DND-41 (cell line): ENCODE measurements at regions not wholly inside any gene's neighbourhood (a gene's known extent, or its start where the extent isn't known, plus 50 kb on each side); places are given as distances from the start of the nearest gene placed in this dataset.

ENCODE experiments used
- ATAC-seq: fragments of 200-7000 bp; cut with Tn5 transposase; 3 replicates; pipeline ENCODE4 v1.9.1; 2021; ENCODE audit warnings: low read depth; ENCODE audit not compliant: insufficient read depth
- DNase-seq: peaks from one replicate; pipeline ENCODE4 v3.0.0-alpha.2; 2020
- H2AFZ ChIP-seq: 2 replicates; pipeline ENCODE4 v1.6.0; 2012; ENCODE audit warnings: low read depth, low read length
- H3K27ac ChIP-seq: 2 replicates; pipeline ENCODE4 v1.5.1; 2012; ENCODE audit warnings: low read length, inconsistent platforms
- H3K27me3 ChIP-seq: fragments of 200-600 bp; sonication (generic); 2 replicates; pipeline ENCODE4 v1.6.0; 2012; ENCODE audit warnings: low read length, mild to moderate bottlenecking, inconsistent platforms; ENCODE audit not compliant: insufficient read depth, poor library complexity
- H3K36me3 ChIP-seq: 2 replicates; pipeline ENCODE4 v1.5.1; 2012; ENCODE audit warnings: low read length, inconsistent platforms; ENCODE audit not compliant: insufficient read depth
- H3K4me1 ChIP-seq: 2 replicates; pipeline ENCODE4 v1.5.1; 2012; ENCODE audit warnings: mild to moderate bottlenecking, low read length; ENCODE audit not compliant: insufficient read depth
- H3K4me2 ChIP-seq: 2 replicates; pipeline ENCODE4 v1.6.0; 2012; ENCODE audit warnings: mild to moderate bottlenecking, moderate library complexity, low read length, inconsistent platforms; ENCODE audit not compliant: insufficient read depth
- H3K4me3 ChIP-seq, 2 experiments: fragments of 200-600 bp in 1 of 2; shearing (Covaris generic) in 1 of 2; 2 replicates each; pipeline ENCODE4 v1.5.1; 2012 to 2016; ENCODE audit warnings: inconsistent platforms in 2 of 2, low read length in 2 of 2, mild to moderate bottlenecking in 2 of 2, low read depth in 1 of 2, moderate library complexity in 1 of 2
- H3K79me2 ChIP-seq: 2 replicates; pipeline ENCODE4 v1.6.0; 2012; ENCODE audit warnings: low read length, inconsistent platforms; ENCODE audit not compliant: insufficient read depth
- H3K9ac ChIP-seq: 2 replicates; pipeline ENCODE4 v1.6.0; 2012; ENCODE audit warnings: low read depth, mild to moderate bottlenecking, inconsistent platforms, low read length, moderate library complexity
- H3K9me3 ChIP-seq: 2 replicates; pipeline ENCODE4 v1.5.1; 2012; ENCODE audit warnings: low read length, moderate library complexity, mild to moderate bottlenecking, inconsistent platforms; ENCODE audit not compliant: insufficient read depth, severe bottlenecking
- H4K20me1 ChIP-seq: 2 replicates; pipeline ENCODE4 v1.6.0; 2012; ENCODE audit warnings: low read length; ENCODE audit not compliant: insufficient read depth
- CTCF ChIP-seq: IDR thresholded peaks from 2 replicates; pipeline ENCODE4 v1.5.1; 2012; ENCODE audit warnings: borderline replicate concordance, low read length, moderate library complexity, mild to moderate bottlenecking; ENCODE audit not compliant: poor library complexity, severe bottlenecking; ENCODE audit errors: extremely low read depth
- EZH2 ChIP-seq: IDR thresholded peaks from 3 replicates; pipeline ENCODE4 v1.6.1; 2012; ENCODE audit warnings: borderline replicate concordance, low read depth, mild to moderate bottlenecking, moderate library complexity, low read length, inconsistent platforms; ENCODE audit not compliant: severe bottlenecking

DNA sequence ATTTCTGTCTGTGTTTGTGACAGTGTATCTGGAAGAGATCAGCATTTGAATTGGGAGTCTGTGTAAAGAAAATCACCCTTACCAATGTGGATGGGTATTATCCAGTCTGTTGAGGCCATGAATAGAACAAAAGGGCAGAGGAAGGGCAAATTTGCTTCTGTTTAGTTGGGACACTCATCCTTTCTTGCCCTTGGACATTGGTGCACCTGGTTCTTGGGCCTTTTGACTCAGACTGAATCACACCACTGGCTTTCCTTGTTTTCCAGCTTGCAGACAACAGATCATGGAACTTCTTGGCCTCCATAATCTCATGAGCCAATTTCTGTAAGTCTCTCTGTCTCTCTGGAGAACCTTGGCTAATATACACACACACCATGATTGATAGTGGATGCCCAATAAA is 164.4 kb upstream of the SGO1 start:
- Histone ChIP-seq H3K4me1 (no peaks in the 10 kb centered on the region), H3K79me2 (no peaks in the 10 kb centered on the region), H3K27me3 (no peaks in the 10 kb centered on the region), H3K4me2 (no peak overlapping the region), H3K9ac (no peak overlapping the region), H3K36me3 (no peaks in the 10 kb centered on the region), H2AFZ (no peak overlapping the region), H3K4me3 (no peak overlapping the region), H4K20me1 (no peaks in the 10 kb centered on the region), H3K9me3 (no peaks in the 10 kb centered on the region), H3K27ac (no peak overlapping the region)
- DNase-seq, result no peak
- ATAC-seq, result no peak
- TF ChIP-seq CTCF, result no peak
- TF ChIP-seq EZH2, result no peak

DNA sequence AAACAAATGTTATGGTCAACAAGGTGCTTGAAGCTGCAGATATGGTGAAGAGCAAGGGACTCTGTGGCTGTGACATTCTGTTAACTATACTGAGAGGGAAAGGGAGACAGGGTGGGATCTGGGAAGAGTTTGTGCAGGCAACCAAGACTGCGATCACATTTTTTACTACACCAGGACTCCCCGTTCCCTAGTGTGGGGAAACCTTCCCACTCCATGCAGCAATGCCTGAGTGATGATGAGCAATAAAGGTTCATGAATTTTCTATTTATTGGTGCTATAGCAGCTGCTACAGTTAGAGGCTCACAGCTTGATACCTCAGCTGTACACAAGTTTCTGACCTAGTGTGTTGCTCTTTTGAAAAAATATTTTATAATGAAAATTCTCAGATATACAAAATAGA is 160.9 kb upstream of the SGO1 start:
- Histone ChIP-seq H3K36me3 (no peaks in the 10 kb centered on the region), H3K79me2 (no peaks in the 10 kb centered on the region), H3K27me3 (no peaks in the 10 kb centered on the region), H3K9ac (no peak overlapping the region), H4K20me1 (no peaks in the 10 kb centered on the region), H2AFZ (no peak overlapping the region), H3K4me3 (no peak overlapping the region), H3K4me1 (no peaks in the 10 kb centered on the region), H3K9me3 (no peaks in the 10 kb centered on the region), H3K4me2 (no peak overlapping the region), H3K27ac (no peak overlapping the region)
- DNase-seq, result no peak
- ATAC-seq, result no peak
- no peak for TF ChIP-seq EZH2
- TF ChIP-seq CTCF, result no peak

- Histone ChIP-seq H3K4me2 (no peak overlapping the region), H3K9me3 (no peaks in the 10 kb centered on the region), H3K4me3 (no peak overlapping the region), H3K27ac (no peak overlapping the region), H3K36me3 (no peaks in the 10 kb centered on the region), H4K20me1 (no peaks in the 10 kb centered on the region), H3K27me3 (no peaks in the 10 kb centered on the region), H3K4me1 (no peaks in the 10 kb centered on the region), H2AFZ (no peak overlapping the region), H3K9ac (no peak overlapping the region), H3K79me2 (no peaks in the 10 kb centered on the region)
- no peak for DNase-seq
- ATAC-seq, result no peak
- TF ChIP-seq EZH2, result no peak
These were observed 160.4 kb upstream of the SGO1 start for GRCh38 chr3:20346369-20346768.

GRCh38 chr3:20344400-20344959 is 158.5 kb upstream of the SGO1 start:
- ATAC-seq (no peak), DNase-seq (no peak)
- Histone ChIP-seq H3K27me3 (no peaks in the 10 kb centered on the region), H3K4me3 (no peak overlapping the region), H3K9ac (no peak overlapping the region), H3K9me3 (no peaks in the 10 kb centered on the region), H4K20me1 (no peaks in the 10 kb centered on the region), H3K4me1 (no peaks in the 10 kb centered on the region), H3K4me2 (no peak overlapping the region), H3K79me2 (no peaks in the 10 kb centered on the region), H3K36me3 (no peaks in the 10 kb centered on the region), H3K27ac (no peak overlapping the region), H2AFZ (no peak overlapping the region)
- no peak for TF ChIP-seq CTCF
- no peak for TF ChIP-seq EZH2
